SU-DHL-6 (cell line): ENCODE measurements at regions not wholly inside any gene's neighbourhood (a gene's known extent, or its start where the extent isn't known, plus 50 kb on each side); places are given as distances from the start of the nearest gene placed in this dataset.

Source experiments
- CTCF ChIP-seq: fragments of 200-600 bp; sonication (generic); IDR thresholded peaks from one replicate; pipeline ENCODE4 v1.5.1; 2017; ENCODE audit warnings: antibody characterized with exemption, mild to moderate bottlenecking, low read length, moderate library complexity; ENCODE audit not compliant: insufficient read depth, poor library complexity, severe bottlenecking
- EZH2phosphoT487 ChIP-seq: fragments of 200-600 bp; sonication (generic), shearing (Covaris generic); conservative IDR thresholded peaks from 2 replicates; pipeline ENCODE4 v1.6.1; 2018; ENCODE audit warnings: mild to moderate bottlenecking, antibody characterized with exemption, low read length, moderate library complexity, mixed read lengths

- no peak for TF ChIP-seq CTCF
- no peak for TF ChIP-seq EZH2phosphoT487
Measured at GRCh38 chr12:40566271-40566670, 126.0 kb upstream of the CNTN1 start.
